Astrocyte of the spinal cord (primary cell): ENCODE measurements at regions not wholly inside any gene's neighbourhood (a gene's known extent, or its start where the extent isn't known, plus 50 kb on each side); places are given as distances from the start of the nearest gene placed in this dataset.

Experiments
- DNase-seq: peaks from one replicate; pipeline ENCODE4 v3.0.0; 2011; ENCODE audit warnings: low read depth, low spot score
- H3K4me3 ChIP-seq: 2 replicates; pipeline ENCODE4 v1.5.1; 2011; ENCODE audit warnings: low read depth, mild to moderate bottlenecking, low read length, moderate library complexity
- in situ Hi-C: cut with HindIII; loops from 2 replicates; pipeline ENCODE4 v1.10.0; 2017; ENCODE audit warnings: low sequenced_read_pairs
- TF ChIP-seq, protein P1 (sequence below): IDR thresholded peaks from 2 replicates; pipeline ENCODE4 v1.5.1; 2012; ENCODE audit warnings: low read depth, mild to moderate bottlenecking, low read length, inconsistent platforms

DNA sequence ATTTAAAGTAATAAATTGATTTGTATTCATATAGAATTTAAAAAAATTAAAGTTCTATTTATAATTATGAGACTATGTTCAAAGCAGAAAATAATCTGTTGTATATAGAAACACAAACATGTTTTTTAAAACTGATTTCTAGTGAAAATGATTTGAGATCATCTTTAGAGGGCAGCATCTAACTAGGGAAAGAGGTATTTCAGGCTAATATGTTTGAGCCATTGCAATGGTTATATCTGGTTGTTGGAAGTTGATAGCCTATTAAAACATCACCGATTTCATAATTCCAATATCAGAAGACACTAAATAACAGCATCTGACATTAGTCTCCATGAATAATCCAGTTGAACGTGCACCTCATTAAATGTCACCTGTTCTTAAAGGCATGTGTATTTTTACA, 79.8 kb upstream of the SLITRK6 start:
- no peak overlapping the region for H3K4me3 ChIP-seq
- no peak for DNase-seq
- TF ChIP-seq, protein P1, sequence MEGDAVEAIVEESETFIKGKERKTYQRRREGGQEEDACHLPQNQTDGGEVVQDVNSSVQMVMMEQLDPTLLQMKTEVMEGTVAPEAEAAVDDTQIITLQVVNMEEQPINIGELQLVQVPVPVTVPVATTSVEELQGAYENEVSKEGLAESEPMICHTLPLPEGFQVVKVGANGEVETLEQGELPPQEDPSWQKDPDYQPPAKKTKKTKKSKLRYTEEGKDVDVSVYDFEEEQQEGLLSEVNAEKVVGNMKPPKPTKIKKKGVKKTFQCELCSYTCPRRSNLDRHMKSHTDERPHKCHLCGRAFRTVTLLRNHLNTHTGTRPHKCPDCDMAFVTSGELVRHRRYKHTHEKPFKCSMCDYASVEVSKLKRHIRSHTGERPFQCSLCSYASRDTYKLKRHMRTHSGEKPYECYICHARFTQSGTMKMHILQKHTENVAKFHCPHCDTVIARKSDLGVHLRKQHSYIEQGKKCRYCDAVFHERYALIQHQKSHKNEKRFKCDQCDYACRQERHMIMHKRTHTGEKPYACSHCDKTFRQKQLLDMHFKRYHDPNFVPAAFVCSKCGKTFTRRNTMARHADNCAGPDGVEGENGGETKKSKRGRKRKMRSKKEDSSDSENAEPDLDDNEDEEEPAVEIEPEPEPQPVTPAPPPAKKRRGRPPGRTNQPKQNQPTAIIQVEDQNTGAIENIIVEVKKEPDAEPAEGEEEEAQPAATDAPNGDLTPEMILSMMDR = no peak
- in situ Hi-C loops = no loop called here

DNA sequence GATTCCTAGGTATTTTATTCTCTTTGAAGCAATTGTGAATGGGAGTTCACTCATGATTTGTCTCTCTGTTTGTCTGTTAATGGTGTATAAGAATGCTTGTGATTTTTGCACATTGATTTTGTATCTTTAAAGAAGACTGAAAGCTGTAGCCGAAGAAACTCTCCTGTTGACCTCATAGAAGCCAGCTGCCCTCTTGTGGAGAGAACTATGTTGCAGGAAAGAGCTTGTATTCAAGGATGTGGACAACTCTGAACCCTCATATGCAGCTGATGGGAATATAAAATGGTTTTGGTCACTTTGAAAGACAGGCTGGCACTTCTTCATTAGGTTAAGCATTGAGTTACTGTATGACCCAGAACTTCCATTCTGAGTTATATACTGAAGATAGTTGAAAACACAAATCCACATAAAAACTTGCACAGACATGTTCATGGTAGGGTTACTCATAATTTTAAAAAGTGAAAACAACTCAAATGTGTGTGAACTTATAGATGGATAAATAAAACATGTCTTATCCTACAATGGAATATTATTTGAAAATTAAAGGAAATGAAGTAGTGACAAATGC, 65.8 kb upstream of the SLITRK6 start:
- peak; percentile 37 for DNase-seq
- no peak overlapping the region for H3K4me3 ChIP-seq
- in situ Hi-C loops = no loop called here
- TF ChIP-seq, protein P1 = peak; percentile 60

DNA sequence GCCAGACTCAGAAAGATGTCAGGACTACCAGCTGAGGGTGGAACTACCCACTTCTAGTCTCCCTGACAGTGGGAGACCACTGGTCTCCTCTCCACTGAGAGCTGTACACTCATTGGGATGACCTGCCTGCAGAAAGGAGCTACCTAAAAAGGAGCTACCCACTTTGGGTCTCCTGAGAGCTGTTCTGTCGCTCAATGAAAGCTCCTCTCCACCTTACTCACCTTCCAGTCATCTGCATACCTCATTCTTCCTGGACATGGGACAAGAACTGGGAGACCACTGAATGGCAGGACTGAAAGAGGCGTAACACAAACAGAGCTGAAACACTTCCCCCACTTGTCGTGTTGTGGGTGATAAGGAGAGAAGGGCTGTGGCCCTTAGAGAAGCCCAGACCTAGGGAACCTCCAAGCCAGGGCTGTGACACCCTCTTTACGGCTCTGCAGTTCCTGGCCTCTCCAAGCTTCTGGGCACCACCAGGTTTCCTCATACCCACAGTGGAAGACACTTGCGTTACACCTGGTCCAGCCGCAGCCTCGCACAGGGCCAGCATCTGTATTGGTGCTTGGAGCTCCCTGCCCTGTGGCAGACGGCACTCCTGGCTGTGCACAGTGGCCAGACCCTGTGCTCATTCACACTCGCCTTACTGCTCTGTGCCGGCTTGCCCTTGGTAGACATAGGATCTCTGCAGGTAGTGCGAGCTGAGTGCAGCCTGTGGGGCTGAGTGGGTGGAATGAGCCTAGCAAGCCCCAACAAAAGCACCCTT, 54.9 kb upstream of the SLITRK6 start:
- in situ Hi-C loops = no loop called here
- no peak for DNase-seq
- TF ChIP-seq, protein P1 = no peak
- no peak overlapping the region for H3K4me3 ChIP-seq

DNA sequence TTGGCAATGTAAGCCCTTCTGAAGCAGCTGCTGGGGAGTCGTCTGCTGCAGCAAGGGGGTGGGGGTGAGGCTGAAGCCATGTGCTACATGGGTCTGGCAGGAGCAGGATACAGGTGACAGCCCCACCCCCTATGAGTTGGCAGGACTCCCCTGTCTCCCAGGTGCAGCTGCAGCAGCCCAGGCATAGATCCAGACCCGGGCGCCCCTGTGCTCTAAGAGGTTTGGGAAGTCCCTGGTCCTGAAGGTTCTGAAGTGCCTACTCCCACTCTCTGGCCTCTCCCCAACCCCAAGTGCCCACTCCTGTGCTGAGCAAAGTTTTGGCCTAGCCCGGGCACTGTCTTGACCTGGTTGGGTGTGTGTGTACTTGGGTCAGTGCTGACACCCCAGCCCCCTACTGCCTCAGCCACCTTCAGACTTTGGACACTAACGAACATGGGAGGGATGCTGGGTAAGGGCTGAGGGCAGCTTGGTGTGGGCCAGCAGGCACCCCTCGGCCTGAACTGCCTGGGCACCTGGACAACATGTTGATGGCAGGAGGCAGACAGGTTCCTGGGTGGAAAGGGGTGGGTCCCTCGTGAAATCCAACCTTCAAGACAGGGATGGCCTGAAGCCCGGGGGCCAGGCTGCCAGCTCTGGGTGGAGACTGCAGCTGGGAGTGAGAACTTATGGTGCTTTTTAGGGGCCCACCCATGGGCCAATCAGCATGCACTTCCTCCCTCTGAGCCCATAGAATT, 54.1 kb upstream of the SLITRK6 start:
- TF ChIP-seq, protein P1 = no peak

More for the DNA sequence above, 54.1 kb upstream of the SLITRK6 start:
- DNase-seq = no peak
- in situ Hi-C loops = no loop called here
- no peak overlapping the region for H3K4me3 ChIP-seq
